Astrocyte of the spinal cord (primary cell): ENCODE measurements at regions not wholly inside any gene's neighbourhood (a gene's known extent, or its start where the extent isn't known, plus 50 kb on each side); places are given as distances from the start of the nearest gene placed in this dataset.

Experiments
- DNase-seq: peaks from one replicate; pipeline ENCODE4 v3.0.0; 2011; ENCODE audit warnings: low read depth, low spot score
- H3K4me3 ChIP-seq: 2 replicates; pipeline ENCODE4 v1.5.1; 2011; ENCODE audit warnings: low read depth, mild to moderate bottlenecking, low read length, moderate library complexity
- CTCF ChIP-seq: IDR thresholded peaks from 2 replicates; pipeline ENCODE4 v1.5.1; 2012; ENCODE audit warnings: low read depth, mild to moderate bottlenecking, low read length, inconsistent platforms
- in situ Hi-C: cut with HindIII; loops from 2 replicates; pipeline ENCODE4 v1.10.0; 2017; ENCODE audit warnings: low sequenced_read_pairs

GRCh38 chr12:75840994-75841355, 190.6 kb downstream of the PHLDA1 start:
- in situ Hi-C loops: no loop called here
- no peak for DNase-seq
- TF ChIP-seq CTCF: no peak
- H3K4me3 ChIP-seq: no peak overlapping the region

GRCh38 chr12:75838309-75838708, 193.3 kb downstream of the PHLDA1 start:
- in situ Hi-C loops: no loop called here
- H3K4me3 ChIP-seq: no peak overlapping the region
- no peak for DNase-seq
- no peak for TF ChIP-seq CTCF

- no peak for DNase-seq
- in situ Hi-C loops: no loop called here
- no peak overlapping the region for H3K4me3 ChIP-seq
- TF ChIP-seq CTCF: no peak
These were observed 193.9 kb downstream of the PHLDA1 start for GRCh38 chr12:75837700-75838099.

- no peak for TF ChIP-seq CTCF
- no peak overlapping the region for H3K4me3 ChIP-seq
- in situ Hi-C loops: no loop called here
- no peak for DNase-seq
These were observed 195.0 kb downstream of the PHLDA1 start for GRCh38 chr12:75836533-75836932.

- no peak for DNase-seq
- no peak overlapping the region for H3K4me3 ChIP-seq
- in situ Hi-C loops: no loop called here
- no peak for TF ChIP-seq CTCF
These were observed 197.0 kb downstream of the PHLDA1 start for GRCh38 chr12:75834591-75834990.

GRCh38 chr12:75833268-75833667, 198.3 kb downstream of the PHLDA1 start:
- H3K4me3 ChIP-seq: no peak overlapping the region
- in situ Hi-C loops: no loop called here
- no peak for DNase-seq
- no peak for TF ChIP-seq CTCF

- in situ Hi-C loops: no loop called here
- no peak for TF ChIP-seq CTCF
- no peak for DNase-seq
- no peak overlapping the region for H3K4me3 ChIP-seq
These were observed 200.2 kb downstream of the PHLDA1 start for GRCh38 chr12:75831402-75831801.
